ENCODE measurements at regions not wholly inside any gene's neighbourhood (a gene's known extent, or its start where the extent isn't known, plus 50 kb on each side); places are given as distances from the start of the nearest gene placed in this dataset.

DNA sequence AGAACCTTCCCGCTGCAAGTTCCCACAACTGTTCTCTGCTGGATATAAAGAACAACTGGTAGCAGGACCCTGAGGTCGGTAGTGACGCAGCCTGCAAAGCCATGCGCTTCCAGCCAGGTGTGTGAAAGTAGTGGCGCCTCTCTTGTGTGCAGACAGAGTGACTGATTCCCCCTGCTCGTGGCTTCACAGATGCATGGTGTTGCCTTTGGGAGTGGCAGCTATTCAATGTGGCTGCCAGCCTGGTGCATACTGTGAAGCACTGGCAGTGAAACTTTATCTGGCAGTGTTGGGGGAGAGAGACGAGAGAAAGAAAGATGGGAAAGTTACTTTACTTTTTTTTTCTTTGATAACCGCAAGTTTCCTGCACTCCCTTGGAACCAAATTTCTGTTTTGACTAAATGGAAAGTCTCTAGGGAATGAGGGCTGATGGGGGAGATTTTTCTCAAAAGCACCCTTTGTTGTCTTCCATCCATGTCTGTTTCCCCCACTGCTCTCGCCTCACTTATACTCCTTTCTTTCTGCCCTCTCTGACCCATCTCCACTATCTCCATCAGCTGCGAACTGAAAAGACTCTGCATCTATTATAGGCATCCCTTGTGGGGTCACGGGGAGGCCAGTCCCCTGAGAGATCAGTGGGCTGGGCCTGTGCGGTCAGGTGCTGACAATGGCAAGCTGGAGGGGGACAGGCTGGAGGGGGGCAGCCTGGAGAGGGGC is 90.0 kb upstream of the TNP1 start:
- H3K4me3 ChIP-seq (ENCODE audit: low read depth, low read length), result no peak overlapping the region
- TF ChIP-seq, protein P1, sequence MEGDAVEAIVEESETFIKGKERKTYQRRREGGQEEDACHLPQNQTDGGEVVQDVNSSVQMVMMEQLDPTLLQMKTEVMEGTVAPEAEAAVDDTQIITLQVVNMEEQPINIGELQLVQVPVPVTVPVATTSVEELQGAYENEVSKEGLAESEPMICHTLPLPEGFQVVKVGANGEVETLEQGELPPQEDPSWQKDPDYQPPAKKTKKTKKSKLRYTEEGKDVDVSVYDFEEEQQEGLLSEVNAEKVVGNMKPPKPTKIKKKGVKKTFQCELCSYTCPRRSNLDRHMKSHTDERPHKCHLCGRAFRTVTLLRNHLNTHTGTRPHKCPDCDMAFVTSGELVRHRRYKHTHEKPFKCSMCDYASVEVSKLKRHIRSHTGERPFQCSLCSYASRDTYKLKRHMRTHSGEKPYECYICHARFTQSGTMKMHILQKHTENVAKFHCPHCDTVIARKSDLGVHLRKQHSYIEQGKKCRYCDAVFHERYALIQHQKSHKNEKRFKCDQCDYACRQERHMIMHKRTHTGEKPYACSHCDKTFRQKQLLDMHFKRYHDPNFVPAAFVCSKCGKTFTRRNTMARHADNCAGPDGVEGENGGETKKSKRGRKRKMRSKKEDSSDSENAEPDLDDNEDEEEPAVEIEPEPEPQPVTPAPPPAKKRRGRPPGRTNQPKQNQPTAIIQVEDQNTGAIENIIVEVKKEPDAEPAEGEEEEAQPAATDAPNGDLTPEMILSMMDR (IDR thresholded peaks at IDR 0.05; ENCODE audit: low read depth, low read length), result no peak
- in situ Hi-C loops (cut with HindIII; ENCODE audit: low sequenced_read_pairs), result no loop called here
- peak; percentile 2 for DNase-seq (ENCODE audit: low read depth, low spot score)

DNA sequence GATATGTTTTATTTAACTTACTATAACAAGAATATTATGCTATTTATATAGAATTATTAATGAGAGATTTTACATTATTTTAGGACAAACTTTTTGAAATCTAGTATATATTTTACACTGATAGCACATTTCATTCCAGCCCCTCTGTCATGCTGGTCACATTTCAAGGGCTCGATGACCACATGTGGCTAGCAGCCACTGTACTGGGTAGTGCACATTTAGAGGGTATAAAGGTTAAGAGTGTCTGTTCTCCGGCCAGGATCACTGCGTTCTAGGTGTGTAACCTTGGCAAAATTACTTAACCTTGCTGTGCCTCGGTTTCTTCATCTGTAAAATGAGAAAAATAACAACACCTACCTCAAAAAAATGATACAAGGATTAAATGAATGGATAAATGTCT is 87.2 kb upstream of the TNP1 start:
- no peak for DNase-seq (ENCODE audit: low read depth, low spot score)
- in situ Hi-C loops (cut with HindIII; ENCODE audit: low sequenced_read_pairs), result no loop called here
- TF ChIP-seq, protein P1 (IDR thresholded peaks at IDR 0.05; ENCODE audit: low read depth, low read length), result no peak
- no peak overlapping the region for H3K4me3 ChIP-seq (ENCODE audit: low read depth, low read length)

DNA sequence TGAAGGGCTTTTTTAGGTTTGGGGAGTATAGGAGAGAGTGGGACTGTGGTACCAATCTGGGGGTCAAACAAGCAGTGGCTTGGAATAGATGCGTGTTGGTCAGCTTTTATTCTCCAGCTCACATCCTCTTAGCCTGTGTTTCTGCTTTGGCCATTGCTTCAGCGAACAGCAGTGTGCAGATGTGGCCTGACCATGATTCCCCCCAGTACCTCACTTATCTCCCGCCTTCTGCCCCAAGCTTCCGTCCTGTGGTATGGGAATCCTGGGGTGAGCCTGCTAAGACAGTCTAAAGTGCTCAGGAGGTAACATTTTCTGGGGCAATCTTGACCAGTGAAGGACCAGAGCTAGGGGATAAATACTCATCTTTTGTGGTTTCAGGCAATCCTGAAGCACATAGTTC is 84.9 kb upstream of the TNP1 start:
- no peak overlapping the region for H3K4me3 ChIP-seq (ENCODE audit: low read depth, low read length)
- in situ Hi-C loops (cut with HindIII; ENCODE audit: low sequenced_read_pairs), result no loop called here
- TF ChIP-seq, protein P1 (IDR thresholded peaks at IDR 0.05; ENCODE audit: low read depth, low read length), result no peak
- DNase-seq (ENCODE audit: low read depth, low spot score), result no peak

DNA sequence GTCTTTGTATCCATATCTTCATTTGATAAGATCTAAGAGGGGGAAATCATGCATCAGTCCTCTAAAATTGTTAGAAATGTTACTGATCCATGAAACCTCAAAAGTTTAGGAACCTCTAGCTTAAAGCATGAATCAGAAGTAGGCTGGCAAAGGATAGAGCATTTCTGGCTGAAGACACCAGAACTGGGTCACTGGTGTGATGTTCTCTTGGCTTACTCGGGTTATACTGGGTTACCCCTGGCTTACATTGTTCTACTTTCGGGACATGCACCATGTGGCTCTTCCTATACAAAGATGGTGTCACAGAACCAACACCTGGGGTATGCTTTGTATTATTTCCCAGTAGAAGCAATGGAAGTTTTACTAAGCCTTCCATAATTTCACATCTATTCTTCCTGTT is 83.2 kb upstream of the TNP1 start:
- DNase-seq (ENCODE audit: low read depth, low spot score), result no peak
- TF ChIP-seq, protein P1 (IDR thresholded peaks at IDR 0.05; ENCODE audit: low read depth, low read length), result no peak
- in situ Hi-C loops (cut with HindIII; ENCODE audit: low sequenced_read_pairs), result no loop called here
- no peak overlapping the region for H3K4me3 ChIP-seq (ENCODE audit: low read depth, low read length)

DNA sequence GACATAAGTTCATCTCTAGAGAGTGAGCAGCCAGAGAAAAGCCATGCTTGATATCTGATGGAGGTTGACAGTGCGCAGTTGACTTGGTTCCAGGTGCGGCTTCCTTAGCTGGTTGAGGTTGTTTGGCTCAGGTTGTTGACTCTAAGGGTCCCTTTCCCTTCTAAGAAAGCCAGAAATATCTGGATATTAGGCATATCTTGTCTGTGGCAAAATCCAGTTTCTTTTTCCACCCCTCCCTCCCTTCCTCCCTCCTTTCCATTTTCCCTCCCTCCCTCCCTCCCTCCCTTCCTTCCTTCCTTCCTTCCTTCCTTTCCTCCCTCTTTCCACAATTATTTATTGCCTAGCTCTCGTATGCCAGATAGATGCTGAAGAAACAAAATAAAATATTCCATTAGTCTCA is 82.6 kb upstream of the TNP1 start:
- DNase-seq (ENCODE audit: low read depth, low spot score), result no peak
- H3K4me3 ChIP-seq (ENCODE audit: low read depth, low read length), result no peak overlapping the region
- in situ Hi-C loops (cut with HindIII; ENCODE audit: low sequenced_read_pairs), result no loop called here
- TF ChIP-seq, protein P1 (IDR thresholded peaks at IDR 0.05; ENCODE audit: low read depth, low read length), result no peak

DNA sequence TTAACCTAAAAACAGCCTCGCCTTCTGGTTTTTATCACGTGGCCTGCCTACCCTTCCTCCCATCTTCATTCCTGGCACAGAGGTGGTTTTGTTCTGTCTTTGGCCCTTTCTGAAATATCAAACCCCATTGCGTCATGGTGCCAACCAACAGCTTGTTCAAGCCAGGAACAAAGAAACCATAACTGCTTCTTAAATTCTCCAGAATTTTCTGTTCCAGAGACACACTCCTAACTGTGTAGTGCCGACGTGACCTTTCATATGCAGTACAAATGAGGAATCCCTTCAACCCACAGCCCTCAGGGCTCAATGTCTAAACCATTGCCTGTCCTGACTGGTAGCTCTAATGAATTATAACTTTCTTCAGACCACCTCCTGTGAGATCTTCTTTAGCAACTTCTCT is 82.2 kb upstream of the TNP1 start:
- no peak for DNase-seq (ENCODE audit: low read depth, low spot score)
- in situ Hi-C loops (cut with HindIII; ENCODE audit: low sequenced_read_pairs), result no loop called here
- H3K4me3 ChIP-seq (ENCODE audit: low read depth, low read length), result no peak overlapping the region
- TF ChIP-seq, protein P1 (IDR thresholded peaks at IDR 0.05; ENCODE audit: low read depth, low read length), result no peak

Measured in astrocyte of the spinal cord (primary cell).